ENCODE measurements at regions not wholly inside any gene's neighbourhood (a gene's known extent, or its start where the extent isn't known, plus 50 kb on each side); places are given as distances from the start of the nearest gene placed in this dataset.

GRCh38 chr16:86244936-86245335 is 265.4 kb upstream of the FOXF1 start:
- TF ChIP-seq CTCF (conservative IDR thresholded peaks at IDR 0.05), result no peak
- Mint-ChIP-seq H3K27me3 (ENCODE audit: insufficient read depth) (peaks cover 26% of the 10 kb centered on the region), H3K36me3 (ENCODE audit: low read depth) (no peaks in the 10 kb centered on the region), H3K4me1 (no peaks in the 10 kb centered on the region), H3K27ac (no peak overlapping the region), H3K4me3 (no peak overlapping the region), H3K9me3 (peaks cover 6% of the 10 kb centered on the region)
- no peak overlapping the region for H3K4me3 ChIP-seq (ENCODE audit: low read length)
- H3K9ac ChIP-seq (ENCODE audit: extremely low read depth, low read length, poor library complexity, severe bottlenecking), result no peak overlapping the region
- 91 to 95% methylated on average over 3 of the region's 3 CpGs for WGBS, 2 experiments (ENCODE audit: insufficient coverage in 1 of 2, insufficient read length in 1 of 2)
- no peaks in the 10 kb centered on the region for H3K9me3 ChIP-seq (ENCODE audit: control insufficient read depth, low read length)
- no peak for DNase-seq
- peaks cover 9% of the 10 kb centered on the region for H3K27me3 ChIP-seq (ENCODE audit: control insufficient read depth, insufficient read depth, low read length, poor library complexity, severe bottlenecking)
- H3K4me1 ChIP-seq (ENCODE audit: control insufficient read depth, insufficient read depth, low read length), result no peaks in the 10 kb centered on the region
- H3K27ac ChIP-seq (ENCODE audit: low read depth, low read length), result no peak overlapping the region
- H3K36me3 ChIP-seq (ENCODE audit: control insufficient read depth, insufficient read depth, low read length), result no peaks in the 10 kb centered on the region

- TF ChIP-seq CTCF (conservative IDR thresholded peaks at IDR 0.05), result no peak
- Mint-ChIP-seq H3K9me3 (peaks cover 6% of the 10 kb centered on the region), H3K27me3 (ENCODE audit: insufficient read depth) (peaks cover 26% of the 10 kb centered on the region)
These were observed 265.0 kb upstream of the FOXF1 start for GRCh38 chr16:86245351-86245750.

GRCh38 chr16:86245895-86246294 is 264.4 kb upstream of the FOXF1 start:
- Mint-ChIP-seq H3K27me3 (ENCODE audit: insufficient read depth) (peaks cover 27% of the 10 kb centered on the region), H3K4me3 (no peak overlapping the region)

More at GRCh38 chr16:86245351-86245750, 265.0 kb upstream of the FOXF1 start:
- H3K9me3 ChIP-seq (ENCODE audit: control insufficient read depth, low read length), result no peaks in the 10 kb centered on the region
- Mint-ChIP-seq H3K4me1 (no peaks in the 10 kb centered on the region), H3K36me3 (ENCODE audit: low read depth) (no peaks in the 10 kb centered on the region), H3K4me3 (no peak overlapping the region), H3K27ac (no peak overlapping the region)
- H3K9ac ChIP-seq (ENCODE audit: extremely low read depth, low read length, poor library complexity, severe bottlenecking), result no peak overlapping the region
- H3K27me3 ChIP-seq (ENCODE audit: control insufficient read depth, insufficient read depth, low read length, poor library complexity, severe bottlenecking), result peaks cover 13% of the 10 kb centered on the region
- no peaks in the 10 kb centered on the region for H3K36me3 ChIP-seq (ENCODE audit: control insufficient read depth, insufficient read depth, low read length)
- H3K4me1 ChIP-seq (ENCODE audit: control insufficient read depth, insufficient read depth, low read length), result no peaks in the 10 kb centered on the region
- no peak overlapping the region for H3K4me3 ChIP-seq (ENCODE audit: low read length)
- WGBS, 2 experiments (ENCODE audit: insufficient coverage in 1 of 2, insufficient read length in 1 of 2), result 76 to 91% methylated on average over 2 to 7 of the region's 7 CpGs
- H3K27ac ChIP-seq (ENCODE audit: low read depth, low read length), result no peak overlapping the region
- no peak for DNase-seq

More at GRCh38 chr16:86245895-86246294, 264.4 kb upstream of the FOXF1 start:
- H3K9me3 ChIP-seq (ENCODE audit: control insufficient read depth, low read length), result no peaks in the 10 kb centered on the region
- no peaks in the 10 kb centered on the region for H3K36me3 Mint-ChIP-seq (ENCODE audit: low read depth)
- H3K4me1 ChIP-seq (ENCODE audit: control insufficient read depth, insufficient read depth, low read length), result no peaks in the 10 kb centered on the region
- H3K27ac ChIP-seq (ENCODE audit: low read depth, low read length), result no peak overlapping the region
- no peak for TF ChIP-seq CTCF (conservative IDR thresholded peaks at IDR 0.05)
- H3K36me3 ChIP-seq (ENCODE audit: control insufficient read depth, insufficient read depth, low read length), result no peaks in the 10 kb centered on the region
- H3K4me3 ChIP-seq (ENCODE audit: low read length), result no peak overlapping the region
- H3K27me3 ChIP-seq (ENCODE audit: control insufficient read depth, insufficient read depth, low read length, poor library complexity, severe bottlenecking), result peaks cover 10% of the 10 kb centered on the region
- 78 to 90% methylated on average over 2 to 6 of the region's 6 CpGs for WGBS, 2 experiments (ENCODE audit: insufficient coverage in 1 of 2, insufficient read length in 1 of 2)
- H3K27ac Mint-ChIP-seq, result no peak overlapping the region
- peaks cover 6% of the 10 kb centered on the region for H3K9me3 Mint-ChIP-seq
- no peak overlapping the region for H3K9ac ChIP-seq (ENCODE audit: extremely low read depth, low read length, poor library complexity, severe bottlenecking)
- H3K4me1 Mint-ChIP-seq, result no peaks in the 10 kb centered on the region
- DNase-seq, result no peak

Data from endodermal cell (in vitro differentiated cells).